ENCODE measurements at regions not wholly inside any gene's neighbourhood (a gene's known extent, or its start where the extent isn't known, plus 50 kb on each side); places are given as distances from the start of the nearest gene placed in this dataset.

GRCh38 chr9:86534572-86535258, 180.5 kb upstream of the TUT7 start:
- ATAC-seq (peak; percentile 91), DNase-seq (ENCODE audit: low spot score) (no peak)
- intact Hi-C loops (cut with DNase I): loop anchor here (10.0 kb wide), 1 partner anchor 900 kb away; no protein-coding TSS in a partner anchor

DNA sequence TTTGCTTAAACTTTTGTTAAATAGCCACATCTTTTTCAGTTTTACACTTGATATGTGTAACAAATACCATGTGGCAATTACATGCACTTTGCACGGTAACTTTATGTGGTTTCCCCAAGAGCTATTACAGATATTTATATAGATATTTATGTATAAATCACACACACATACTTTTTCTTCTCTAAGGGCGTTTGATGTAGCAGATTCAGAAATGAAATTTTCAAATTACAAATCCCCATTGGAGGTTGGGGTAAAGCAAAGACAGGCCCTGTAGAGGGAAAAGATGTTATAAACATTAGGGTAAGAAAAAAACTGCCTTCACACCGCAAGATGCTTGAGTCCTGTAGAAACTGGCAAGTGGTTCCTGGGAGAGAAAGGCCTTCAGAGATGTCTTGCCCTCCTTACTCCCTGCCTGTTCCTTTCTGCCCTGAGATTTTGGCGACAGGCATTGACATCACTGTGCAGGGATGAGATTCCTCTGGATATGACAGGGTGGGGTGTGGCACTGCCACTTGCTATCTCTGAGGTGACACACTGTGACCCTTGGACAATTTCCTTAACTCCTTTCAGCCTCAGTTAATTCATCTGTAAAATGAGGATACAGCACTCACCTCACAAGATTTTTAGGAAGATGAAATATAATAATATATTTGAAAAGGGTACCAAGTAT, 177.9 kb upstream of the TUT7 start:
- ATAC-seq: no peak
- DNase-seq (ENCODE audit: low spot score): no peak
- intact Hi-C loops (cut with DNase I): loop anchor here (10.0 kb wide), 1 partner anchor 903 kb away; no protein-coding TSS in a partner anchor

- intact Hi-C loops (cut with DNase I): loop anchor here (10.0 kb wide), 1 partner anchor 903 kb away; no protein-coding TSS in a partner anchor
- no peak for ATAC-seq
- DNase-seq (ENCODE audit: low spot score): no peak
Observed at GRCh38 chr9:86531273-86531970, 177.2 kb upstream of the TUT7 start.

DNA sequence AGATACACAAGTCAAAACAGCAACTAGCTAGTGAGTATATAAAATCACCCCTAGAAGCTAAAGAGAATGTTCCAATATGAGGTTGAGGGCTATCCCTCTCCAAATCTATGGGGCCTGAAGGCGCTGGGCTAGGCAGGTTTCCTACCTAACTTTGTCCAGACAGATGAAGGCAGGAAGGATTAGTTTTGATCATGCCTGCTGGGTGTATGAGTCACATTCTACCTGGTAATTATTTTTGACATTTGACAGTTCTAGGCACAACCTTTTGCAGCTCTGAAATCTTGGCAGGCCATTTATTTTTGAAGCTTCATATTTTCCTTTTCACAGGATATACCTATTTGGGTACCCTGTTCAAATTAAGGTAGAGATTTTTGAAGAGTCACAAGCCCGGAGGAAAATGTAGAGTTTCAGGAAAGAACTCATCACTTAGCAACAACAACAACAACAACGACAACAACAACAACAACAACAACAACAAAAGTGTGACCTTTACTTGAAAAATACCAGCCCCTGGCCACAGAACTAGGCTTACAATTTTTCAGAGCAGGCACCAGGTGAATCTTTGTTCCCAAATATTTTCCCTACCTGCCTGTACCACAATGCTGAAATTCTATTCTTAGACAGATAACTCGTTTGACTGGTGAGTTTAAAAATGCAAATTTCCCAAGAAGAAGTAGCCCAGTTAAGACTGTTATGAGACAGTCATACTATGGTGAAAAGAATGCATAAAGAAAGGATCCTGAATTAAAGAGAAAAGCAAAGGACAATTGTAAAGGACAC, 175.5 kb upstream of the TUT7 start:
- DNase-seq (ENCODE audit: low spot score): no peak
- intact Hi-C loops (cut with DNase I): loop anchor here (10.0 kb wide), 1 partner anchor 905 kb away; no protein-coding TSS in a partner anchor
- no peak for ATAC-seq

- no peak for ATAC-seq
- intact Hi-C loops (cut with DNase I): no loop called here
- no peak for DNase-seq (ENCODE audit: low spot score)
Observed at GRCh38 chr9:86526021-86526420, 171.8 kb upstream of the TUT7 start.

DNA sequence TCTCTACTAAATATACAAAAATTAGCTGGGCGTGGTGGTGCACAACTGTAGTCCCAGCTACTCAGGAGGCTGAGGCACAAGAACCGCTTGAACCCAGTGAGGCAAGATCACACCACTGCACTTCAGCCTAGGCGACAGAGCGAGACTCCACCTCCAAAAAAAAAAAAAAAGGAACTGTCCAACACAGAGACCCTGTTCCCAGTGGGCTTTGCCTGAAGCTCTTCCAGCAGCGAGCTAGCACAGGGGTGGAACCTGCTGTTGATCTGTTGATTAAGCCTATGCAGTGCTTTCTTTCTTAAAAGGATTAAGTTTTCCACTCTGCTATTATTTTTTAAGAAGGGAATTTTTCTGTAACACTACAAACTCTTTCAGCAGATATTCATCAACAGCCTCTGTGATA, 171.0 kb upstream of the TUT7 start:
- no peak for DNase-seq (ENCODE audit: low spot score)
- intact Hi-C loops (cut with DNase I): no loop called here
- ATAC-seq: no peak

DNA sequence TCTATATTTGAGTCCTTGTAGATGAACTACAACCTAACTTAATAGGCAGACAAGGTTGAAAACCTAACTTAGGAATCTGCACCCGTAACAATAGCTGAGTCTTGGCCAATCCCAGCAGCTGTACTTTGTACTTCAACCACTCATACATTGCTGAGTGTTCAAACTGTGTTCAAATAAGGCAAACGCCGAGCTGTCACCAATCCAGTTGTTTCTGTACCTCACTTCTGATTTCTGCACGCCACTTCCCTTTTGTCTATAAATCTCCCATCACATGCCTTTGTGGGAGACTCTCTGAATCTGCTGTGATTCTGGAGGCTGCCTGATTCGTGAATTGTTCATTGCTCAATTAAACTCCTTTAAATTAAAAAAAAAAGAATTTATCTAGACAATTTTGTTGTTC, 167.8 kb upstream of the TUT7 start:
- intact Hi-C loops (cut with DNase I): no loop called here
- DNase-seq (ENCODE audit: low spot score): no peak
- ATAC-seq: no peak

DNA sequence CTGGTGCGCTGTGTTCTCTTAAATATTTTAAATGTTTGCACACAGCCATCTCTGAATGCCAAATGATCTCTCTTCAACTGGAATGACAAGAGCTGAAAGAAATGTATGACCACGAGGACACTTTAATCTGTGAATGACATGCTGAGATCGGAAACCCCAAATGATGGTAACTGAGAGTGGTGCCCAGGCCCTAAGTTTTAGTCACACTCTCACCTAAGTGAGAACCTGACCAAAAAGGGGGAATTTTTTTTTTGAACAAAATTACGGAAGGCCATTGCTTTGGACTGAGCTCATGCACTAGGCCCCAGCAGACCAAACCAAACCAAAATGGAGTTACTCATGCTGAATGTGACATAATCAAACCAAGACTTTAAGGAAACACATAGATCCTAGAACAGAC, 167.1 kb upstream of the TUT7 start:
- intact Hi-C loops (cut with DNase I): no loop called here
- ATAC-seq (no peak), DNase-seq (ENCODE audit: low spot score) (no peak)

- intact Hi-C loops (cut with DNase I): no loop called here
- no peak for ATAC-seq
- no peak for DNase-seq (ENCODE audit: low spot score)
Observed at GRCh38 chr9:86519066-86519615, 164.9 kb upstream of the TUT7 start.

DNA sequence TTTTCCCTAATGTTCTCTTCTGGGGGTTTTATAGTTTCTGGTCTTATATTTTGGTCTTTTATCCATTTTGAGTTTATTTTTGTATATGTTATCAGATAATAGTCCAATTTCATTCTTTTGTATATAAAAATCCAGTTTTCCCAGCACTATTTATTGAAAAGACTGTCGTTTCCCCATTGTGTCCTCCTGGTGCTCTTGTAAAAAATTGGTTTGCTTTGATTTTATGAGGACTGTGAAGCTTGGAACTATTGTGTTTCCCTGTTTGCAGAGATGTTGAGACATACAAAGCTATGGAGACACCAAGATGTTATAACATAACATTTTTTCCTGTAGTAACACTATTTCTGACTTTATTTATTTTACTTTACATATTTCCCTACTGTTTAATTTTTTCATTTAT, 163.3 kb upstream of the TUT7 start:
- DNase-seq (ENCODE audit: low spot score): no peak
- ATAC-seq: no peak
- intact Hi-C loops (cut with DNase I): no loop called here

DNA sequence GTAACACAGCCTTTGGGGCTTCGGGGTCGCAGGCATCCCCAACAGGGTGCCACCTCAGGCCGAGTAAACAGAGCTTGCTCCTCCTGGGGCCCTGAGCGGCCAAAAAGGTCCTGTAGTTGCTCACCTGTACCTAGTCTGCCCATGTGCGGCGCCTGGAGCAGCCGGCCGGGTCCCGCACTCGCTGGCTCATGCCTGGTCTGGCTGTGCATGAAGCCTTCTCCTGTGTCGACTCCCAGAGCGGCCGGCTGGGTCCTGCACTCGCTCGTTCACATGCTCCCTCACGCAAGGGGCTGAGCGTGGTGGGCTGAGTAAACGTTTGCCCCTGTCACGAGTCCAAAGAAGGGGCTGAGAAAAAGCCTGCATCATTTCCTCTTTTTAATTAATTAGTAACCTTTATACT, 162.4 kb upstream of the TUT7 start:
- DNase-seq (ENCODE audit: low spot score): no peak
- intact Hi-C loops (cut with DNase I): no loop called here
- no peak for ATAC-seq

GRCh38 chr9:86515221-86515620, 161.0 kb upstream of the TUT7 start:
- no peak for ATAC-seq
- intact Hi-C loops (cut with DNase I): no loop called here
- no peak for DNase-seq (ENCODE audit: low spot score)

DNA sequence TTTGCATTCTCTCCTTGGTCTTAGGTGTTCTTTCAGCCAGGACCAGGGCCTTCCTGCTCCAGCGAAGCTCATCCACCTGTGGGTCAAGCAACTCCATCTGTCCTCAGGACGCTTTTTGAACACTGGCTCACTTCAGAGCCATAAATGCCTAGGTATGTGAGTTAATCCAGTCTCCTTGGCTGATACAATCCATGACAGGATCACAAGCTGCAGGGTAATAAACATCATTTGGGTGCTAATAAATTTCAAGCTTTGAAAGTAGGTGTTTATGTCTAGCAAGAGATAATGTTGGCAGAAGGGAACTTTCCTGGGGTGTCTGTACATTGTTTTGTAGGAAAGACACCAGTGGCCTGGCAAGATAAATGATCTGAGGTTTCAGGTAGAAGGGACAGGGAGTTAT, 159.2 kb upstream of the TUT7 start:
- no peak for DNase-seq (ENCODE audit: low spot score)
- intact Hi-C loops (cut with DNase I): no loop called here
- ATAC-seq: no peak

GRCh38 chr9:86512929-86513328, 158.7 kb upstream of the TUT7 start:
- DNase-seq (ENCODE audit: low spot score): no peak
- no peak for ATAC-seq
- intact Hi-C loops (cut with DNase I): no loop called here

GRCh38 chr9:86511614-86512360, 157.6 kb upstream of the TUT7 start:
- no peak for DNase-seq (ENCODE audit: low spot score)
- intact Hi-C loops (cut with DNase I): no loop called here
- no peak for ATAC-seq

DNA sequence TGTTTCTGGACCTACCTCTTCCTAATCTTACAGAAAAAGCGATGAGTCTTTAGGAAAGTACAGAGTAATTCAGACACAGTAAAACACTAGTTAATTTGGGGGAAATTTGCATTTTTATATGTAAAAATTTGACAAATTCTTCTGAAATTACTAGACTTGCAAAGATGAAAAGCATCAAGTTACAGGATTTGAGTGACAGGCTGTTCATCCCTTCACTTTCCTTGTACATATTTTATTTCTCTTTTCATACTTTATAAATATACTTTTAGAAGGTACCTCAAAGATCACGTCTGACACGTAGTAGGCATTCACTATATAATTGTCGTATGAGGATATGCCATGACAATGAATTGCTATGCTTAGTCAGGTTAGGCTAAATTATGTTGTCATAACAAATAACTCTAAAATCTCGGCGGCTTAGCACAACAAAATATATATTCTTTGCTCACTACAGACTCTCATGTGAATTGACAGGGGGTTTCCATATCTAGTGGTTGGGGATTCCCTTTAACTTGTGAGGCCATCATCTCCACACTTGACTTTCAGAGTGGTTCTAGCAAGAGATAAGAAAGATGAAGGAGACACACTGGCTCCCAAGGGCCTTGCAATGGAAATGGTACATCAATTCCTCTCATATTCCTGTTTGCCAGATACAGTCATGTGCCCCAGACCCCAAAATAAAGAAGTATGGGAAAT, 154.1 kb upstream of the TUT7 start:
- intact Hi-C loops (cut with DNase I): no loop called here
- ATAC-seq: no peak

DNA sequence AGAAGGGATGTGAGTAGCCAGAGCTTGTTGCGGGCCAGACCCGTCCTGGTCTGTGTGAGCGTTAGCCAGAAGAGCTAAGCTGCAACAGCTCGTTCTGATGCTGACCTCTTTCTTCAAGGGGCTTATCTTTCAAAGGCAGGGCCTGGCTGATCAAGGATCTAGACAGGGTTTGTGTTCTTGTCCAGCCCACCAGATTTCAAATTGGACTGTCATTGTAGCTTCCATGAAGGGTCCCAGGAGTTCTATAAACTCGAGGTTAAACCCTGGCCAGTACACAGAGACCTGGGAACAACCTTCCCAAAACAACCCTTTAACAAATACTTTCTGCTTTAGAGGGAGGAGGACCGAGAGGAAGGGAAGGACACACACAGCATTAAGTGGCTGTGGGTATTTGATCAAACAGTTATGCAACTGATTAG, 153.0 kb upstream of the TUT7 start:
- ATAC-seq (peak; percentile 94), DNase-seq (ENCODE audit: low spot score) (no peak)
- intact Hi-C loops (cut with DNase I): no loop called here

More for the DNA sequence above, 154.1 kb upstream of the TUT7 start:
- no peak for DNase-seq (ENCODE audit: low spot score)

DNA sequence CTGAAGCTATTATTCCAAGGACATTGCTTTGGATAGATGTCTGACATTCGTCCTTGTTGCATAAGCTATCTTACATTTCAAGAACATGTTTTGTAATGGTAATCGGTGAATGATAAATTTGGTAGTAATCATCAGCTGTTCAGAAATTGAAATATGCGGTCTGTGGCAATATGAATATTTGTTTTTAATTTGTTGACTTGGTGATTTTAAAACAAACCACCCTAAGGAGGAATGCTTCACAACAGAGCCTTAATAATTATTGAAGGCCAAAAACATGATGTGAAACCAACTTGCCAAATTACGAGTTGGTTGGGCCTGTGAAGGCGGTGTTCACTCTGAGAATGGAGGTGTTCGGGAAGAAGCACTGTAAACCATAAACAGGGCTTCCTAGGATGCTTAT, 149.7 kb upstream of the TUT7 start:
- intact Hi-C loops (cut with DNase I): no loop called here
- ATAC-seq: no peak

More for the DNA sequence above, 149.7 kb upstream of the TUT7 start:
- DNase-seq (ENCODE audit: low spot score): no peak

Measured in sciatic nerve (tissue), 2 donors.